H1 (cell line): ENCODE measurements at regions not wholly inside any gene's neighbourhood (a gene's known extent, or its start where the extent isn't known, plus 50 kb on each side); places are given as distances from the start of the nearest gene placed in this dataset.

Source experiments
- ASH2L ChIP-seq: fragments of 200-600, 300-600 bp; sonication (generic); IDR thresholded peaks from one replicate; pipeline ENCODE4 v1.7.1; 2017; ENCODE audit warnings: low read length
- BCL11A ChIP-seq, 2 experiments: IDR thresholded peaks; one replicate each; pipeline ENCODE4 v1.6.1; 2011; ENCODE audit warnings: low read depth in 2 of 2, low read length in 2 of 2, mild to moderate bottlenecking in 2 of 2
- FOSL1 ChIP-seq: IDR thresholded peaks from 2 replicates; pipeline ENCODE4 v1.6.1; 2011; ENCODE audit warnings: mild to moderate bottlenecking, low read depth, low read length, moderate library complexity; ENCODE audit not compliant: insufficient read depth
- GABPA ChIP-seq: IDR thresholded peaks from 2 replicates; pipeline ENCODE4 v1.6.1; 2011; ENCODE audit warnings: mild to moderate bottlenecking, low read length, moderate library complexity, borderline replicate concordance; ENCODE audit not compliant: insufficient read depth
- KDM1A ChIP-seq: fragments of 200-600, 300-600 bp; sonication (generic); IDR thresholded peaks from 2 replicates; pipeline ENCODE4 v1.7.1; 2016; ENCODE audit warnings: mild to moderate bottlenecking, low read length, borderline replicate concordance
- RXRA ChIP-seq: IDR thresholded peaks from 2 replicates; pipeline ENCODE4 v1.6.1; 2011; ENCODE audit warnings: low read depth, mild to moderate bottlenecking, low read length, moderate library complexity; ENCODE audit not compliant: insufficient read depth
- SP2 ChIP-seq: IDR thresholded peaks from 2 replicates; pipeline ENCODE4 v1.6.1; 2012; ENCODE audit warnings: mild to moderate bottlenecking, low read length, inconsistent platforms
- TF ChIP-seq, protein P1 (sequence below): fragments of 300-600 bp; sonication (generic); IDR thresholded peaks from 2 replicates; pipeline ENCODE4 v1.7.1; 2012; ENCODE audit warnings: low read length, moderate library complexity, mild to moderate bottlenecking, inconsistent platforms; ENCODE audit not compliant: insufficient replicate concordance
- TF ChIP-seq, protein P2 (sequence below): IDR thresholded peaks from 2 replicates; pipeline ENCODE4 v1.6.1; 2012; ENCODE audit warnings: inconsistent platforms

DNA sequence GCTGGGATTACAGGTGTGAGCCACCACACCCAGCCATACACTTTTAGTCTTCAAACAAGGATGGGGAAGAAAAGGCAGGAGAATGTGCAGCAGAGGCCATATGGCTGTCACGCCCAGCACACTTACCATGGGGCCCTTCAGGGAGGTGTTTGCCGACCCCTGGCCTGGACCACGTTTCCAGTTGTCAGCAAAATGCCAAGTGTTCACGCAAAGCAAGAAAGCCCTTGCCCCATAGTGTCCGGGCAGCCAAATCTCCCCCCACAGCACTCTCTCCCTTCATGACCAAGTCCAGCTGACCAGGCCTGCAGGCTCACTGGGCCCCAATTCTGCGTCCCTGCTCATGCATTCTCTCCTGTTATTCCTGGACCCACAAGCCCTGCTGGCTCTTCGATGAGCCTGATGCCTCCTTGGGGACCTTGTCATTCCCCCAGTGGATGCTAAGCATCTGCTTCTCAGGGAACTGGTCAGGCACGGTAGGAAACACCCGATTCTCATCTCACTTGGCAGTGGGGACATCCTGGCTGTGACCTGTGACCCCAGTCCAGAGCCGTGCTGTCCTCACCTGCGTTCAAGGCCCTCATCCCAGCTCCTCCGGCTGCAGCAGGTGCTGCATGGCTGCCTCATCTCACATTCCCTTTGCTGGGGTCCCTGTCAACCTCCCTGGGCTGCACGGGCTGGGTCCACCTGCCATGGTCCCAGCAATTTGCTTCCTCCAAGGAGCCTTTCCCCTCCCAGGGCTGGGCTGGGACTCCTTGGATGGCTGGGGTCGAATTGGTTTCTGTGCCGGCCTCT lies 96.4 kb downstream of the CTTN start (continued):
- TF ChIP-seq, protein P1, sequence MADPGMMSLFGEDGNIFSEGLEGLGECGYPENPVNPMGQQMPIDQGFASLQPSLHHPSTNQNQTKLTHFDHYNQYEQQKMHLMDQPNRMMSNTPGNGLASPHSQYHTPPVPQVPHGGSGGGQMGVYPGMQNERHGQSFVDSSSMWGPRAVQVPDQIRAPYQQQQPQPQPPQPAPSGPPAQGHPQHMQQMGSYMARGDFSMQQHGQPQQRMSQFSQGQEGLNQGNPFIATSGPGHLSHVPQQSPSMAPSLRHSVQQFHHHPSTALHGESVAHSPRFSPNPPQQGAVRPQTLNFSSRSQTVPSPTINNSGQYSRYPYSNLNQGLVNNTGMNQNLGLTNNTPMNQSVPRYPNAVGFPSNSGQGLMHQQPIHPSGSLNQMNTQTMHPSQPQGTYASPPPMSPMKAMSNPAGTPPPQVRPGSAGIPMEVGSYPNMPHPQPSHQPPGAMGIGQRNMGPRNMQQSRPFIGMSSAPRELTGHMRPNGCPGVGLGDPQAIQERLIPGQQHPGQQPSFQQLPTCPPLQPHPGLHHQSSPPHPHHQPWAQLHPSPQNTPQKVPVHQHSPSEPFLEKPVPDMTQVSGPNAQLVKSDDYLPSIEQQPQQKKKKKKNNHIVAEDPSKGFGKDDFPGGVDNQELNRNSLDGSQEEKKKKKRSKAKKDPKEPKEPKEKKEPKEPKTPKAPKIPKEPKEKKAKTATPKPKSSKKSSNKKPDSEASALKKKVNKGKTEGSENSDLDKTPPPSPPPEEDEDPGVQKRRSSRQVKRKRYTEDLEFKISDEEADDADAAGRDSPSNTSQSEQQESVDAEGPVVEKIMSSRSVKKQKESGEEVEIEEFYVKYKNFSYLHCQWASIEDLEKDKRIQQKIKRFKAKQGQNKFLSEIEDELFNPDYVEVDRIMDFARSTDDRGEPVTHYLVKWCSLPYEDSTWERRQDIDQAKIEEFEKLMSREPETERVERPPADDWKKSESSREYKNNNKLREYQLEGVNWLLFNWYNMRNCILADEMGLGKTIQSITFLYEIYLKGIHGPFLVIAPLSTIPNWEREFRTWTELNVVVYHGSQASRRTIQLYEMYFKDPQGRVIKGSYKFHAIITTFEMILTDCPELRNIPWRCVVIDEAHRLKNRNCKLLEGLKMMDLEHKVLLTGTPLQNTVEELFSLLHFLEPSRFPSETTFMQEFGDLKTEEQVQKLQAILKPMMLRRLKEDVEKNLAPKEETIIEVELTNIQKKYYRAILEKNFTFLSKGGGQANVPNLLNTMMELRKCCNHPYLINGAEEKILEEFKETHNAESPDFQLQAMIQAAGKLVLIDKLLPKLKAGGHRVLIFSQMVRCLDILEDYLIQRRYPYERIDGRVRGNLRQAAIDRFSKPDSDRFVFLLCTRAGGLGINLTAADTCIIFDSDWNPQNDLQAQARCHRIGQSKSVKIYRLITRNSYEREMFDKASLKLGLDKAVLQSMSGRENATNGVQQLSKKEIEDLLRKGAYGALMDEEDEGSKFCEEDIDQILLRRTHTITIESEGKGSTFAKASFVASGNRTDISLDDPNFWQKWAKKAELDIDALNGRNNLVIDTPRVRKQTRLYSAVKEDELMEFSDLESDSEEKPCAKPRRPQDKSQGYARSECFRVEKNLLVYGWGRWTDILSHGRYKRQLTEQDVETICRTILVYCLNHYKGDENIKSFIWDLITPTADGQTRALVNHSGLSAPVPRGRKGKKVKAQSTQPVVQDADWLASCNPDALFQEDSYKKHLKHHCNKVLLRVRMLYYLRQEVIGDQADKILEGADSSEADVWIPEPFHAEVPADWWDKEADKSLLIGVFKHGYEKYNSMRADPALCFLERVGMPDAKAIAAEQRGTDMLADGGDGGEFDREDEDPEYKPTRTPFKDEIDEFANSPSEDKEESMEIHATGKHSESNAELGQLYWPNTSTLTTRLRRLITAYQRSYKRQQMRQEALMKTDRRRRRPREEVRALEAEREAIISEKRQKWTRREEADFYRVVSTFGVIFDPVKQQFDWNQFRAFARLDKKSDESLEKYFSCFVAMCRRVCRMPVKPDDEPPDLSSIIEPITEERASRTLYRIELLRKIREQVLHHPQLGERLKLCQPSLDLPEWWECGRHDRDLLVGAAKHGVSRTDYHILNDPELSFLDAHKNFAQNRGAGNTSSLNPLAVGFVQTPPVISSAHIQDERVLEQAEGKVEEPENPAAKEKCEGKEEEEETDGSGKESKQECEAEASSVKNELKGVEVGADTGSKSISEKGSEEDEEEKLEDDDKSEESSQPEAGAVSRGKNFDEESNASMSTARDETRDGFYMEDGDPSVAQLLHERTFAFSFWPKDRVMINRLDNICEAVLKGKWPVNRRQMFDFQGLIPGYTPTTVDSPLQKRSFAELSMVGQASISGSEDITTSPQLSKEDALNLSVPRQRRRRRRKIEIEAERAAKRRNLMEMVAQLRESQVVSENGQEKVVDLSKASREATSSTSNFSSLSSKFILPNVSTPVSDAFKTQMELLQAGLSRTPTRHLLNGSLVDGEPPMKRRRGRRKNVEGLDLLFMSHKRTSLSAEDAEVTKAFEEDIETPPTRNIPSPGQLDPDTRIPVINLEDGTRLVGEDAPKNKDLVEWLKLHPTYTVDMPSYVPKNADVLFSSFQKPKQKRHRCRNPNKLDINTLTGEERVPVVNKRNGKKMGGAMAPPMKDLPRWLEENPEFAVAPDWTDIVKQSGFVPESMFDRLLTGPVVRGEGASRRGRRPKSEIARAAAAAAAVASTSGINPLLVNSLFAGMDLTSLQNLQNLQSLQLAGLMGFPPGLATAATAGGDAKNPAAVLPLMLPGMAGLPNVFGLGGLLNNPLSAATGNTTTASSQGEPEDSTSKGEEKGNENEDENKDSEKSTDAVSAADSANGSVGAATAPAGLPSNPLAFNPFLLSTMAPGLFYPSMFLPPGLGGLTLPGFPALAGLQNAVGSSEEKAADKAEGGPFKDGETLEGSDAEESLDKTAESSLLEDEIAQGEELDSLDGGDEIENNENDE: no peak
- TF ChIP-seq SP2: no peak
- TF ChIP-seq BCL11A (IDR thresholded peaks at IDR 0.05; ENCODE audit: low read depth in 2 of 2, low read length in 2 of 2): no peak
- no peak for TF ChIP-seq RXRA
- no peak for TF ChIP-seq ASH2L
- no peak for TF ChIP-seq KDM1A
- no peak for TF ChIP-seq GABPA
- TF ChIP-seq FOSL1: no peak
- TF ChIP-seq, protein P2, sequence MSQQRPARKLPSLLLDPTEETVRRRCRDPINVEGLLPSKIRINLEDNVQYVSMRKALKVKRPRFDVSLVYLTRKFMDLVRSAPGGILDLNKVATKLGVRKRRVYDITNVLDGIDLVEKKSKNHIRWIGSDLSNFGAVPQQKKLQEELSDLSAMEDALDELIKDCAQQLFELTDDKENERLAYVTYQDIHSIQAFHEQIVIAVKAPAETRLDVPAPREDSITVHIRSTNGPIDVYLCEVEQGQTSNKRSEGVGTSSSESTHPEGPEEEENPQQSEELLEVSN: no peak
